Hepatocyte (in vitro differentiated cells): ENCODE measurements at regions not wholly inside any gene's neighbourhood (a gene's known extent, or its start where the extent isn't known, plus 50 kb on each side); places are given as distances from the start of the nearest gene placed in this dataset.

Experiments
- EZH2 ChIP-seq: fragments of 200-600 bp; sonication (generic); IDR thresholded peaks from 2 replicates; pipeline ENCODE4 v1.6.1; 2016; ENCODE audit warnings: antibody characterized with exemption, mild to moderate bottlenecking, borderline replicate concordance
- EZH2phosphoT487 ChIP-seq: fragments of 200-600 bp; sonication (generic); IDR thresholded peaks from one replicate; pipeline ENCODE4 v1.6.1; 2018; ENCODE audit warnings: antibody characterized with exemption, mild to moderate bottlenecking, low read depth, moderate library complexity; ENCODE audit not compliant: unreplicated experiment, severe bottlenecking
- TF ChIP-seq, protein P1 (sequence below): fragments of 200-600 bp; sonication (generic); IDR thresholded peaks from 2 replicates; pipeline ENCODE4 v1.5.1; 2016; ENCODE audit warnings: antibody characterized with exemption, mild to moderate bottlenecking; ENCODE audit not compliant: poor library complexity

DNA sequence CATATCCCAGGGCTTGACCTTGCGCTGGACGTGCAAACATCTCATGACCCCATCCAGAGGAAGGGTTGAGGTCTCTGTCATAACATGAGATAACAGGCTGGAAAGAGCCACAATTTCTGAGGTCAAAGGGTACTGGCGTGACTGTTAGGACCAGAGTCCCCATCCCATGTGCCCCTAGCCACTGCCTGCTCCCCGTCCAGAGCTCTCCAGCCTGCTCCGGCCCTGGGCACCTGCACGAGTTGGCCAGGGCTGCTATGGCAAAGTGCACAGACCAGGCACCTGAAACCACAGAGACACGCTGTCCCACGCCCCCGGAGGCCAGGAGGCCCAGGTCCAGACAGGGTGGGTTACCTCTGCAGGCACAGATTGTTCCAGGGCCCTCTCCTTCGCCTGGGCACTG, 58.9 kb downstream of the SHANK2 start:
- TF ChIP-seq, protein P1, sequence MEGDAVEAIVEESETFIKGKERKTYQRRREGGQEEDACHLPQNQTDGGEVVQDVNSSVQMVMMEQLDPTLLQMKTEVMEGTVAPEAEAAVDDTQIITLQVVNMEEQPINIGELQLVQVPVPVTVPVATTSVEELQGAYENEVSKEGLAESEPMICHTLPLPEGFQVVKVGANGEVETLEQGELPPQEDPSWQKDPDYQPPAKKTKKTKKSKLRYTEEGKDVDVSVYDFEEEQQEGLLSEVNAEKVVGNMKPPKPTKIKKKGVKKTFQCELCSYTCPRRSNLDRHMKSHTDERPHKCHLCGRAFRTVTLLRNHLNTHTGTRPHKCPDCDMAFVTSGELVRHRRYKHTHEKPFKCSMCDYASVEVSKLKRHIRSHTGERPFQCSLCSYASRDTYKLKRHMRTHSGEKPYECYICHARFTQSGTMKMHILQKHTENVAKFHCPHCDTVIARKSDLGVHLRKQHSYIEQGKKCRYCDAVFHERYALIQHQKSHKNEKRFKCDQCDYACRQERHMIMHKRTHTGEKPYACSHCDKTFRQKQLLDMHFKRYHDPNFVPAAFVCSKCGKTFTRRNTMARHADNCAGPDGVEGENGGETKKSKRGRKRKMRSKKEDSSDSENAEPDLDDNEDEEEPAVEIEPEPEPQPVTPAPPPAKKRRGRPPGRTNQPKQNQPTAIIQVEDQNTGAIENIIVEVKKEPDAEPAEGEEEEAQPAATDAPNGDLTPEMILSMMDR: no peak
- TF ChIP-seq EZH2phosphoT487 (no peak), EZH2 (no peak)
